Sigmoid colon (tissue), 6 donors: ENCODE measurements at regions not wholly inside any gene's neighbourhood (a gene's known extent, or its start where the extent isn't known, plus 50 kb on each side); places are given as distances from the start of the nearest gene placed in this dataset.

Experiments used
- DNase-seq: peaks from one replicate; pipeline ENCODE4 v3.0.0-alpha.2; 2019
- H3K27ac ChIP-seq, 4 donors: fragments of 200-600 bp; sonication (generic); one replicate each; pipeline ENCODE4 v1.5.1; 2016 to 2019; ENCODE audit warnings: mild to moderate bottlenecking in 1 of 4
- H3K27me3 ChIP-seq, 3 donors: fragments of 200-600 bp; sonication (generic); one replicate each; pipeline ENCODE4 v1.5.1; 2019; ENCODE audit warnings: mild to moderate bottlenecking in 1 of 3
- H3K36me3 ChIP-seq, 4 donors: fragments of 200-600 bp; sonication (generic); one replicate each; pipeline ENCODE4 v1.5.1; 2016 to 2019
- H3K4me1 ChIP-seq, 4 donors: fragments of 200-600 bp; sonication (generic); one replicate each; pipeline ENCODE4 v1.5.1; 2017 to 2019
- H3K4me3 ChIP-seq, 4 donors: fragments of 200-600 bp; sonication (generic); one replicate each; pipeline ENCODE4 v1.5.1; 2017 to 2019; ENCODE audit warnings: mild to moderate bottlenecking in 2 of 4, moderate library complexity in 1 of 4
- H3K9me3 ChIP-seq, 4 donors: fragments of 200-600 bp in 3 of 4; sonication (generic) in 3 of 4; one replicate each; pipeline versions ENCODE4 v1.5.1 to v1.6.1; 2013 to 2019
- CTCF ChIP-seq, 4 experiments: fragments of 450-650 bp in 3 of 4; fragments of 200-600 bp in 1 of 4; IDR thresholded peaks; one replicate each; pipeline ENCODE4 v1.5.1; 2016 to 2019; ENCODE audit warnings: antibody characterized with exemption in 4 of 4, mild to moderate bottlenecking in 3 of 4, moderate library complexity in 2 of 4
- EP300 ChIP-seq, 4 donors: sonication (generic); formaldehyde crosslinking; IDR thresholded peaks; one replicate each; pipeline ENCODE4 v1.6.1; 2017; ENCODE audit warnings: antibody characterized with exemption in 4 of 4
- POLR2A ChIP-seq, 2 donors: fragments of 450-650 bp; IDR thresholded peaks; one replicate each; pipeline ENCODE4 v1.6.1; 2016; ENCODE audit warnings: antibody characterized with exemption in 2 of 2, mild to moderate bottlenecking in 2 of 2, moderate library complexity in 2 of 2
- POLR2AphosphoS5 ChIP-seq, 4 donors: sonication (generic); formaldehyde crosslinking; IDR thresholded peaks; one replicate each; pipeline ENCODE4 v1.6.1; 2017; ENCODE audit warnings: antibody characterized with exemption in 4 of 4
- WGBS, 2 donors: extraction: QIAGEN DNeasy Blood & Tissue Kit; methylation state at CpG; one replicate each; pipeline ENCODE4 v1.1.7; 2013; 5-methylcytosine and 5-hydroxymethylcytosine counted together
- intact Hi-C: fragments of 100-400 bp; cut with DNase I; formaldehyde crosslinking; loops from one replicate; pipeline ENCODE4 v1.15.1; 2023
- donor health status: healthy with polysubstance abuse.
- donor health status: healthy.

- H3K27me3 ChIP-seq: no peaks in the 10 kb centered on the region
- H3K36me3 ChIP-seq: no peaks in the 10 kb centered on the region
- 52 to 58% methylated on average over 5 of the region's 5 CpGs for WGBS, 2 donors
- H3K9me3 ChIP-seq: no peaks in the 10 kb centered on the region
- intact Hi-C loops: no loop called here
- no peak overlapping the region for H3K27ac ChIP-seq
- TF ChIP-seq POLR2A (IDR thresholded peaks at IDR 0.05) (no peak), EP300 (IDR thresholded peaks at IDR 0.05) (no peak)
- H3K4me1 ChIP-seq: no peaks in the 10 kb centered on the region
- no peak for DNase-seq
- H3K4me3 ChIP-seq: no peak overlapping the region
Measured at GRCh38 chr14:87131879-87132278, 861.1 kb downstream of the GALC start.

- H3K36me3 ChIP-seq: no peaks in the 10 kb centered on the region
- intact Hi-C loops: no loop called here
Measured at GRCh38 chr14:87122166-87122565, 870.8 kb downstream of the GALC start.

GRCh38 chr14:87121716-87122115 lies 871.3 kb downstream of the GALC start:
- Histone ChIP-seq H3K4me3 (no peak overlapping the region), H3K4me1 (no peaks in the 10 kb centered on the region), H3K9me3 (no peaks in the 10 kb centered on the region), H3K27me3 (no peaks in the 10 kb centered on the region), H3K27ac (no peak overlapping the region), H3K36me3 (no peaks in the 10 kb centered on the region)
- intact Hi-C loops: no loop called here
- WGBS, 2 donors: 49 to 78% methylated on average over 2 of the region's 2 CpGs
- DNase-seq: no peak
- TF ChIP-seq CTCF (IDR thresholded peaks at IDR 0.05): no peak

More at GRCh38 chr14:87122166-87122565, 870.8 kb downstream of the GALC start:
- H3K27me3 ChIP-seq: no peaks in the 10 kb centered on the region
- H3K9me3 ChIP-seq: no peaks in the 10 kb centered on the region
- no peak overlapping the region for H3K27ac ChIP-seq
- H3K4me3 ChIP-seq: no peak overlapping the region
- DNase-seq: no peak
- H3K4me1 ChIP-seq: no peaks in the 10 kb centered on the region
- no peak for TF ChIP-seq CTCF (IDR thresholded peaks at IDR 0.05)
- no peak for TF ChIP-seq POLR2AphosphoS5 (IDR thresholded peaks at IDR 0.05)
- TF ChIP-seq POLR2A (IDR thresholded peaks at IDR 0.05): no peak
- no peak for TF ChIP-seq EP300 (IDR thresholded peaks at IDR 0.05)

GRCh38 chr14:87115234-87115633 lies 877.7 kb downstream of the GALC start:
- no peaks in the 10 kb centered on the region for H3K36me3 ChIP-seq
- TF ChIP-seq CTCF (IDR thresholded peaks at IDR 0.05) (no peak), EP300 (IDR thresholded peaks at IDR 0.05) (no peak), POLR2AphosphoS5 (IDR thresholded peaks at IDR 0.05) (no peak), POLR2A (IDR thresholded peaks at IDR 0.05) (no peak)
- no peak overlapping the region for H3K4me3 ChIP-seq
- no peak overlapping the region for H3K27ac ChIP-seq
- no peaks in the 10 kb centered on the region for H3K4me1 ChIP-seq
- 9 to 18% methylated on average over 1 of the region's 1 CpG for WGBS, 2 donors
- DNase-seq: no peak
- no peaks in the 10 kb centered on the region for H3K27me3 ChIP-seq
- intact Hi-C loops: no loop called here
- H3K9me3 ChIP-seq: no peaks in the 10 kb centered on the region

GRCh38 chr14:87113286-87113685 lies 879.7 kb downstream of the GALC start:
- Histone ChIP-seq H3K27ac (no peak overlapping the region), H3K27me3 (no peaks in the 10 kb centered on the region), H3K4me3 (no peak overlapping the region), H3K36me3 (no peaks in the 10 kb centered on the region), H3K9me3 (no peaks in the 10 kb centered on the region), H3K4me1 (no peaks in the 10 kb centered on the region)
- DNase-seq: no peak
- 65 to 76% methylated on average over 5 of the region's 5 CpGs for WGBS, 2 donors
- no peak for TF ChIP-seq POLR2A (IDR thresholded peaks at IDR 0.05)
- no peak for TF ChIP-seq POLR2AphosphoS5 (IDR thresholded peaks at IDR 0.05)
- TF ChIP-seq CTCF (IDR thresholded peaks at IDR 0.05): no peak
- no peak for TF ChIP-seq EP300 (IDR thresholded peaks at IDR 0.05)
- intact Hi-C loops: no loop called here
